ENCODE measurements at regions not wholly inside any gene's neighbourhood (a gene's known extent, or its start where the extent isn't known, plus 50 kb on each side); places are given as distances from the start of the nearest gene placed in this dataset.
A peak's percentile ranks its signal among the peaks of the same experiment; 100 is the strongest.

- DNase-seq: no peak
These were observed 768.8 kb upstream of the TBX3 start for GRCh38 chr12:115452751-115453281.

GRCh38 chr12:115451780-115452736 is 768.1 kb upstream of the TBX3 start:
- DNase-seq: peak; percentile 12

- DNase-seq: no peak
These were observed 767.3 kb upstream of the TBX3 start for GRCh38 chr12:115451151-115451779.

- no peak for DNase-seq
These were observed 766.7 kb upstream of the TBX3 start for GRCh38 chr12:115450710-115451109.

- DNase-seq: no peak
These were observed 766.0 kb upstream of the TBX3 start for GRCh38 chr12:115450017-115450416.

GRCh38 chr12:115449526-115449925 is 765.6 kb upstream of the TBX3 start:
- no peak for DNase-seq

GRCh38 chr12:115444346-115444745 is 760.4 kb upstream of the TBX3 start:
- DNase-seq: no peak

GRCh38 chr12:115443351-115443938 is 759.5 kb upstream of the TBX3 start:
- no peak for DNase-seq

GRCh38 chr12:115440438-115440837 is 756.5 kb upstream of the TBX3 start:
- DNase-seq: no peak

- no peak for DNase-seq
These were observed 755.1 kb upstream of the TBX3 start for GRCh38 chr12:115439008-115439601.

- DNase-seq: no peak
These were observed 754.3 kb upstream of the TBX3 start for GRCh38 chr12:115438314-115438713.

GRCh38 chr12:115437061-115437567 is 753.1 kb upstream of the TBX3 start:
- no peak for DNase-seq

- DNase-seq: no peak
These were observed 749.1 kb upstream of the TBX3 start for GRCh38 chr12:115433014-115433634.

GRCh38 chr12:115430636-115431035 is 746.7 kb upstream of the TBX3 start:
- DNase-seq: no peak

GRCh38 chr12:115426732-115427131 is 742.8 kb upstream of the TBX3 start:
- no peak for DNase-seq

GRCh38 chr12:115424003-115424402 is 740.0 kb upstream of the TBX3 start:
- DNase-seq: no peak

- DNase-seq: no peak
These were observed 739.6 kb upstream of the TBX3 start for GRCh38 chr12:115423546-115423987.

GRCh38 chr12:115422845-115423545 is 739.0 kb upstream of the TBX3 start:
- DNase-seq: no peak

GRCh38 chr12:115421796-115422709 is 738.1 kb upstream of the TBX3 start:
- DNase-seq: no peak

GRCh38 chr12:115421350-115421749 is 737.4 kb upstream of the TBX3 start:
- DNase-seq: no peak

Measured in midbrain (tissue), 1 donor.